ENCODE measurements at regions not wholly inside any gene's neighbourhood (a gene's known extent, or its start where the extent isn't known, plus 50 kb on each side); places are given as distances from the start of the nearest gene placed in this dataset.

- TF ChIP-seq EZH2 (IDR thresholded peaks at IDR 0.05; ENCODE audit: borderline replicate concordance, low read length) (no peak), CTCF (IDR thresholded peaks at IDR 0.05; ENCODE audit: low read length) (no peak)
- Histone ChIP-seq H3F3A (ENCODE audit: insufficient read depth, low read length) (no peaks in the 10 kb centered on the region), H3K79me2 (ENCODE audit: insufficient read depth, low read length) (no peaks in the 10 kb centered on the region), H3K4me1 (ENCODE audit: insufficient read depth, low read length, severe bottlenecking) (no peaks in the 10 kb centered on the region), H3K4me2 (ENCODE audit: low read length) (no peak overlapping the region), H2AFZ (ENCODE audit: low read length) (no peak overlapping the region), H4K20me1 (ENCODE audit: insufficient read depth, low read length) (no peaks in the 10 kb centered on the region), H3K36me3 (ENCODE audit: insufficient read depth, low read length) (no peaks in the 10 kb centered on the region), H3K9me3 (ENCODE audit: low read length) (no peaks in the 10 kb centered on the region), H3K4me3 (ENCODE audit: low read depth, low read length, poor library complexity, severe bottlenecking) (no peak overlapping the region), H3K27me3 (ENCODE audit: insufficient read depth, low read length) (no peaks in the 10 kb centered on the region), H3K9me2 (ENCODE audit: low read depth, low read length) (no peaks in the 10 kb centered on the region), H3K27ac (ENCODE audit: low read depth, low read length, poor library complexity, severe bottlenecking) (no peak overlapping the region), H3K9ac (ENCODE audit: low read length) (no peak overlapping the region)
These were observed 206.8 kb upstream of the SOX4 start for GRCh38 chr6:21386744-21387143.

DNA sequence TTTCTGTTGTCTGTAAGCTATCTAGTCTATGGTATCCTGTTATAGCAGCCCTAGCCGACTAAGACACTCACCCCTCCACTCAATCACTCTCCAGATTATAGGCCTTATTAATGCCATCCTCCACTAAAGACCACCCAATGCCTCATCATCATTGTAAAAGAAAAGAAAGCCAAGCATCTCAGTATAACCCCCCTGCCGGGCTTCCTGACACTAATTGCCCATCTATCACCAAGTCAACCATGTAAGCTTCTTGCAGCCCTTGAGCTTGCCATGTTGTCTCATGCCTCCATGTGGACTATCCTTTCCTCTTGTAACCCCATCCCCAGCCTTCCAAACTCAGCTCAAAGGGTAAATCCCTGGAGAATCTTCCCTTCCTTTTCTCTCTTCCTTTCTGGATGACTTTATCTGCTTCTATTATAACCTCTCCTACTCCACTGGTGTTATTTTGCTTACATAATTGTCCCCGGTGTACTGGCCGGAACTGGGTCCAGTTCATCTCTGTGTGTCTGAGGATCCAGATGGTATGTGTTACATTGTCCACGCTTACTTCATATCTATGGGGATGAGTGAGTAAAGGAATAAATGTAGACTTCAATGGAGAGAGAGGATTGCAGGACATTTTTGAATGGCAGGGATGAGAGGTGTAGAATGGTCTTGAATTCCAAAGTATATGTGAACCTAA lies 202.9 kb upstream of the SOX4 start:
- no peaks in the 10 kb centered on the region for H3F3A ChIP-seq (ENCODE audit: insufficient read depth, low read length)
- no peak overlapping the region for H2AFZ ChIP-seq (ENCODE audit: low read length)
- no peaks in the 10 kb centered on the region for H3K4me1 ChIP-seq (ENCODE audit: insufficient read depth, low read length, severe bottlenecking)
- no peak overlapping the region for H3K4me2 ChIP-seq (ENCODE audit: low read length)
- H3K9me2 ChIP-seq (ENCODE audit: low read depth, low read length) = no peaks in the 10 kb centered on the region
- H3K9me3 ChIP-seq (ENCODE audit: low read length) = no peaks in the 10 kb centered on the region
- no peak overlapping the region for H3K27ac ChIP-seq (ENCODE audit: low read depth, low read length, poor library complexity, severe bottlenecking)
- H3K4me3 ChIP-seq (ENCODE audit: low read depth, low read length, poor library complexity, severe bottlenecking) = no peak overlapping the region
- no peaks in the 10 kb centered on the region for H3K79me2 ChIP-seq (ENCODE audit: insufficient read depth, low read length)
- H4K20me1 ChIP-seq (ENCODE audit: insufficient read depth, low read length) = no peaks in the 10 kb centered on the region
- H3K27me3 ChIP-seq (ENCODE audit: insufficient read depth, low read length) = no peaks in the 10 kb centered on the region
- TF ChIP-seq CTCF (IDR thresholded peaks at IDR 0.05; ENCODE audit: low read length) (no peak), EZH2 (IDR thresholded peaks at IDR 0.05; ENCODE audit: borderline replicate concordance, low read length) (no peak)
- no peaks in the 10 kb centered on the region for H3K36me3 ChIP-seq (ENCODE audit: insufficient read depth, low read length)
- H3K9ac ChIP-seq (ENCODE audit: low read length) = no peak overlapping the region

GRCh38 chr6:21392177-21392576 lies 201.4 kb upstream of the SOX4 start:
- H3K9me2 ChIP-seq (ENCODE audit: low read depth, low read length) = no peaks in the 10 kb centered on the region
- H3K4me1 ChIP-seq (ENCODE audit: insufficient read depth, low read length, severe bottlenecking) = no peaks in the 10 kb centered on the region
- no peaks in the 10 kb centered on the region for H3F3A ChIP-seq (ENCODE audit: insufficient read depth, low read length)
- H3K27ac ChIP-seq (ENCODE audit: low read depth, low read length, poor library complexity, severe bottlenecking) = no peak overlapping the region
- H3K9me3 ChIP-seq (ENCODE audit: low read length) = no peaks in the 10 kb centered on the region
- no peak overlapping the region for H3K4me3 ChIP-seq (ENCODE audit: low read depth, low read length, poor library complexity, severe bottlenecking)
- no peak overlapping the region for H2AFZ ChIP-seq (ENCODE audit: low read length)
- H3K27me3 ChIP-seq (ENCODE audit: insufficient read depth, low read length) = no peaks in the 10 kb centered on the region
- no peak overlapping the region for H3K9ac ChIP-seq (ENCODE audit: low read length)
- H4K20me1 ChIP-seq (ENCODE audit: insufficient read depth, low read length) = no peaks in the 10 kb centered on the region
- no peak for TF ChIP-seq CTCF (IDR thresholded peaks at IDR 0.05; ENCODE audit: low read length)
- no peak for TF ChIP-seq EZH2 (IDR thresholded peaks at IDR 0.05; ENCODE audit: borderline replicate concordance, low read length)
- no peak overlapping the region for H3K4me2 ChIP-seq (ENCODE audit: low read length)
- no peaks in the 10 kb centered on the region for H3K79me2 ChIP-seq (ENCODE audit: insufficient read depth, low read length)
- H3K36me3 ChIP-seq (ENCODE audit: insufficient read depth, low read length) = no peaks in the 10 kb centered on the region

Measured in OCI-LY1 (cell line).